HG03095 (cell line): ENCODE measurements at regions not wholly inside any gene's neighbourhood (a gene's known extent, or its start where the extent isn't known, plus 50 kb on each side); places are given as distances from the start of the nearest gene placed in this dataset.

Source experiments
- ATAC-seq: cut with Tn5 transposase; IDR thresholded peaks from one replicate; pipeline ENCODE4 v1.9.1; 2021; ENCODE audit warnings: moderate library complexity; ENCODE audit not compliant: unreplicated experiment

DNA sequence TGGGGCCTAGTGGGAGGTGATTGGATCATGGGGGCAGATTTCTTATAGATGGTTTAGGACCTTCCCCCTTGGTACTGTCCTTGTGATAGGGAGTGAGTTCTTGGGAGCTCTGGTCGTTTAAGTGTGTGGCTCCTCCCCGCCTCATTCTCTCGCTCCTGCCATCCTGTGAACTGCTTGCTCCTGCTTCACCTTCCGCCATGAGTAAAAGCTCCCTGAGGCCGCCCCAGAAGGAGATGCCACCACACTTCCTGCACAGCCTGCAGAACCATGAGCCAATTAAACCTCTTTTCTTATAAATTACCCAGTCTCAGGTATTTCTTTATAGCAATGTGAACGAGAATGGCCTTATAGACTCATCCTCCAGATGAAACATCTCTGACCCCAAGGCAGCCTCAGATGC is 101.5 kb downstream of the KCNF1 start:
- no peak for ATAC-seq

DNA sequence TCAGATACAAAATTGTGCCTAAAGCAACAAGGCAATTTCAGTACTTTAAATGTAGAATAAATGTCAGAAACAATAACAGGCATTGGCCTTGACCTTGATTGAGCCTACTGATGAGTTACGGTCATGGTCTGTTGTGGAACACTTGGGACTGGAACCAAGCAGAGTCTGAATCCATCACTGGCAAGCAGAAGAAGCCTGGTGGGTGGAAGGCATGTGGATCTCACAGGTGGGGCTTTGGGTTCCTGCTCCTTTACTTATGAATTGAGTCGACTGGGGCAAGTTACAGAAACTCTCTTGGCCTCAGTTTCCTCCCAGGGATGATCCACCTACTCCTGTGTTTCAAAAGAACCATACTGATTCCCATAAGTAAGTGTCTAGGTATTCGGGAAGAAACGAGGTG is 102.3 kb downstream of the KCNF1 start:
- no peak for ATAC-seq

DNA sequence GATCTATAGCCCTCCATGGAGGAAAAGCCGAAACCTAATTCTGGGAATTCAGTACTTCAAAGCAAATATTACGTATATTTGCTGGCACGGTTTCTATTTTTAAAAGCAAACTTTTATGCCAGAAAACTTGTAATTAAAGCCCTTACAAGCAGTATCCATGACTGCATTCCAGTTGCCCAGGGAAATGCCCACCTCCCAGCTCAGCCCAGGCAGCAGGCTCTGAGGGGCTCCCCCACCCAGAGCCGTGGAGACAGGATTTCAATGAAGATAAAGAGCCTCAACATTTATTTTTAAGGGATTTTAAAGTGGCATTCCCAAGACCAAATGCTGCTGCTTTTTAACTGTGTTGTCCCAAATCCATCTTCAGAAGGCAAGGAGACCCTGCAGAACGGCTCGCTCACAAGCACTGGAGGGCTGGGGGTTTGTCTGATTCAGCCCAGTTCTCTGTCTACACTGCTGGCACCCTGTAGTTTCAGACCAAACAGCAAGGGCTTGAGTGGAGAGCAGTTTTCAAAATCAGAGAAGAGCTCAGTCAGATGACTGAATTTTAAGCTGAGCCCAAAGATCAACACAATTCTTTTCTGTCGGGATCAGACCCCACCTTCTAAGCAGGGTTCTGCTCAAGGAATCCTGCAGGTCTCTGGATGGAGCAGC is 105.1 kb downstream of the KCNF1 start:
- no peak for ATAC-seq

DNA sequence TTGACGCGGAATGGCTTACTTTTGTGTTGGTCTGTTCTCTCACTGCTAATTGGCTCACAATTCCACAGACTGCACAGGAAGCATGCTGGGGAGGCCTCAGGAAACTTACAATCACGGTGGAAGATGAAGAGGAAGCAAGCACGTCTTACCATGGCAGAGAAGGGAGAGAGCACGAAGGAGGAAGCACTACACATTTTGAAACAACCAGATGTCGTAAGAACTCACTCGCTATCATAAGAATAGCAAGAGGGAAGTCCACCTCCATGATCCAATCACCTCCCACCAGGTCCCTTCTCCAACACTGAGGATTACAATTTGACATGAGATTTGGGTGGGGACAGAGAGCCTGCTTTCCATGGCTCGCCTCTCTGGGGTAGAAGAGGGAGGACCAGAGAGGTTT is 106.2 kb downstream of the KCNF1 start:
- ATAC-seq = no peak

DNA sequence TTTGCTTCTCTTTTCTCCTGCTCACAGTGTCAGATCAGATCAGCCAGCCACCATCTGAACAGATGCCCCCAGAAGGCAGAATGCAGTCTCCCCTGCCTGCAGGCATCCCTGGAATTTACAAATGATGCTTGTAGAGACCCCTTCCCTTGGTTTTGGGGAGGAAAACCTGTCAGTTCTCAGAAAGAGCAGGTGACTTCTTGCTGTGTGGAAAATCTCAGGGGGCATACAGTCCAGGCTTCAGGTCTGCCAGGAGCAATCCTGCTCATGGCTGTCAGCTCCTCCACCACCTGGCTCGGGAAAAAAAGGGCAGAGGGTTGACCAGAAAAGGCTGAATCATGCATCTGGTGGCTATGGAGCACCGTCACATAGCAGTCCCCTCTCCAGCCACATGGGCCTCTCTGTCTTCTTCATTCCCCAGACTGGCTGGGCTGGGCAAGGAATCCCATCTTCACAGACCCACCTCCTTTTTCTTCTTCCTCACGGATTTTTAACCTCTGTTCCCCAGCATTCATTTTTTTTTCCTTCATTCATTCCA is 107.0 kb downstream of the KCNF1 start:
- ATAC-seq = no peak

DNA sequence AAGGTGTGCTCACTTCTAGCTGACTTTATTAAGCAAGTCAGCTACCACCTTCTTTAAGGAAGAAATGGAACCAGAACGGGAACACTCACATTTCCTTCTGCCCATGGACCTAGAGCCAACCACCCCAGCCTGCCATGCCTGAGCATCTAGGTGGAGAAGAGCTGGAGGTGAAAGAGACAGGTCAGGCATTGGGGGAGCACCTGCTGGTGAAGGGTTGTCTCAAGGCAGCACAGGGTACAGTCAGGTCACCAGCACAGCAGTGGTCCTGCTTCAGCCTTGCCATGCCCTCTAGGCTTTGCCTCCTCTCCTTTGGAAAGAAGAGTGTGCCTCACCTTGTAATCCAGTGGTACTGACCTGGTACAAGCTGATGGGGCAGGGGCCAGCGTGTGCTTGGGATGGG is 107.9 kb downstream of the KCNF1 start:
- ATAC-seq = no peak

DNA sequence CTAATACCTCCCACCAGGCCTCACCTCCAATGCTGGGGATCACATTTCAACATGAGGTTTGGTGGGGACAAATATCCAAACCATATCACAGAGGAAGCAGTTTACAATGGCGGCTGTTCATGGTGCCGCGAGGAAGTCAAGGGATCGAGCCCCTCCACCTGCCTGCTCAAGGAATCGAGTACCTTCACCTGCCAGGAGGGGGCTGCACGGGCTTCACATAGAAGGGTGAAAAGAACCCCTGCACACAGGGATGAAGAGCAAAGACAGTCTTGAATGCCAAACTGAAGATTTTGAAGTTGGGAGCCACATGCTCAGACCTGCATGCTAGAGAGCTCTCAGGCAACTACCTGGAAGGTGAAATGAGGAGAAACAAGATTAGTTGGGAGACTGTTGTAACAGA is 110.3 kb downstream of the KCNF1 start:
- no peak for ATAC-seq

DNA sequence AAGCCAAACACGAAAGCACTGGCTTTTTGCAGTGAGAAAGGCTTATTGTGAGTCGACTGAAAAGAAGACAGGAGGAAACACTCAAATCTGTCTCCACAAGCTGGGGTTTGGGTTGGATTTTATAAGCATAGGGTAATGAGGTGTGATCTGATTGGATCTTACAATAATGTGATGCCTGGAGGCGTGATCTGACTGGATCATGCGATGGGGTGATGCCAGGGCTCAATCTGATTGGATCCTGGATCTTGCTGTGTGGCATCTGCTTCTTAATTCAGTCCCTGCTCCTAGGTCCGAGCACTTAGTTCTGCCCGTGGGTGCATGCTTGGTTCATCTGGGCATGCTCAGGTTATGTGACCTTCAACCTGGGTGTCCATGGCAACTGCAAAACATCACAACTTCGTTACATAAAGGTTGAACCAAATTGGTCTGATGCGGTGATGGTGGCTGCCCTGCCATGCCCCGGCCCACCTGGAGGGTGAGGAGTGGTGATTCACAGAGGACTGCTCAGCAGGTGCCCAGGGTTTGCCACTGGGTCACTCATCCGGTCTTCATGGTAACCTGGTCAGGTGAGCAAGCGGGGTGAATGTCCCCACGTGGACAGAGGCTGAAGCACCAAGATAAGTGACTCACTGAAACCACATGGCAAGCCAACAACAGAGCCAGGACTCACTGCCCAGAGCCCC is 111.0 kb downstream of the KCNF1 start:
- no peak for ATAC-seq

DNA sequence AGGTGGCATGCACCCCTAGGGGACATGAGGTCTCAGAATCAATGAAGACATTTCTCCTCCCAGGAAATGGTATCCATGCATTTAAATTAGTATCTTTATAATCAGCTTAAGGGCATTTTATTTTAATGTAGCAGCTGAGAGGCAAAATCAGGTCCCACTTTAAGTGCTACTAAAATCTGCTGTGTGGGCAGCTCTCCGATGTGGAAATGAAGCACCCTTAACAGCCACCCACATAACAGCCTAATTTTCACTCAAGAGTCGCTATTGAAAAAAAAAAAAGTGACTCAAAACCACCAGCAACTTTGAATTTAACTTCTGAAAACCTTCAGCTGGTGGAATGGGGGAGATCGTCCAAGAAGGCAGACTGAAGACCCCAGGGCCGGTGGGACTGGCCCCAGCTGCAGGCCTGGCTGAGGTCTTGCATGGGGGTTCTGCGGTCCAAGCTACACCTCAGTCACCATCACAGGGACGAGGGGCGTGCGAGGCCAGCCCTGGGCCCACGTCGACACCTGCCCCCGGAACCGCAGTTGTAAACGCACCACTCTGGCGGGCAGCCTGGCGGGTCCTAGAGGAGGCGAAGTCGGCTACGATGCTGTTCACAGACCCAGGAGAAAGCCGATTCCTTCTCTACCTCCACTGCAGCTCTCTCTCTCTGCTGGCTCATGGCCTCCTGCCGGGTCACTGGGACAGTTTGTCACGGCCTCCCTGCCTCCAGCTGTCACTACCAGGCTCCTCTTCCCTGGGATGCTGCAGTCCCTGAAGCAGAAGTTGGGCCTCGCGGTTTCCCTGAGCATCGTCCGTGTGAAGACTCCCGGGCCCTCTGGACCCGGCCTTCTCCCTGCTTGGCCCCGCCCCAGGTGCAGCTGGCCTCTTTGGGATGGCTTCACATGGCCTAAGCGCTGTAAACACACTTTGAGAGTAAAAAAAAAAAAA is 111.9 kb downstream of the KCNF1 start:
- no peak for ATAC-seq

DNA sequence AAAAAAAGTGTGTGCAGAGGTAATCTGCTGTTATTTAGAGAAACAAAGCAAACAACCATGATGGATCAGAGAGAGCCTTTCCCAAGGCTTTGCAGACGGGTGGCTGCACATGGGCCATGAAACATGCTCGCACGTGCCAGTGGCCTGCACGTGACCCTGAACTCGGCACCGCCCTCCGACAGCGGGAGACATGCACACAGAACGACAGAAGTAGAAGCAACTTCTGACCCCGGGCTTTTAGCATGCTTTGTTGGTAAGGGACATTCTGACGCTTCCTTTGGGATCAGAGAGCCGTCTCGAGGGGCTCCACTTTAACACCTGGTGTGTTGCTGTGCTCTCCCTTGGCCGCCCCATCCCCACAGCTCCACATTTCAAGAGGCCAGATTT is 112.5 kb downstream of the KCNF1 start:
- no peak for ATAC-seq

DNA sequence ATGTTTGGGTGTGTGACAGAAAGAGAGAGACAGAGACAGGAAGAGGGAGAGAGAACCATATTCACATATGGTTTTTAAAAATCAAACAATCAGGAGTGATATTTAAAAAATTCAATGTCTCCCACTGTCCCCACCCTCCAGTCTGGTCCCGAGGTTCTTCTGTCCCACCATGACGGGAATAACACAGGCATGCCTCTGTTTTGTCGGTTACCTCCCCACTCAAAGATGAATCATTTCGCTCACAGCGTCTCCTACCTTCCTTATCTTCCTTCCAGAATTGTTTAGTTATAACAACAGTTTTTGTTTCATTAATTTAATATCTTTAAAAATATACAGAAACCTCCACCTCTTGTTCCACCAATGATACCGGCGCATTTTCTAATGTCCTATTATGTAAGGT is 113.0 kb downstream of the KCNF1 start:
- ATAC-seq = no peak

DNA sequence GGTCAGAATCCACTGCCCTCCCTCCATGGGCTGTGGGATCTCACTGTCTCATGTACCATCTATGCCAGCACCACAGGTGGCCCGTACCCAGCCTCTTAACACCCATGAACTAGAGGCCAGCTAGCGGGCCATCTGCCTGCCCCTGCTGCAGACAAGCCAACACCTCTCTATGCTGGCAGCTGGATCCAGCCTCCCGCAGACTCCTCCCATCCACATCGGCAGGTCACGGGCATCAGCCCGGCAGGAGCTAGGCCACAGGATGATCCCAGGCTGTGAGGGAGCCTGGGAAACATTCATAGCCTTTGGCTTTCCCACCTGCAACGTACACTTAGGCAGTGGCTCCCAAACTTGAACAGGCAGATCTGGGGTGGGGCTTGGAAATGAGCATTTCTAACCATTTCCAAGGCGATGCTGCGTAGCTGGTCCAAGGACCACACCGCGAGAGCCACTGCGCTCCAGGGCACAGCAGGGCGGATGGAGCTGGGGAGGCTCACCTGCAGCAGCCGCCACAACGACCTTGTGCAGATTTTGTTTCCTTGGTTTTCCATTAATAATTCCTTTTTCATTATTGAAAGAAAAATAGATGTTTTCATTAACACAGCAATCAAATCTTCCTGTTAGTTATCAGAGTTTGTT is 114.7 kb downstream of the KCNF1 start:
- no peak for ATAC-seq

DNA sequence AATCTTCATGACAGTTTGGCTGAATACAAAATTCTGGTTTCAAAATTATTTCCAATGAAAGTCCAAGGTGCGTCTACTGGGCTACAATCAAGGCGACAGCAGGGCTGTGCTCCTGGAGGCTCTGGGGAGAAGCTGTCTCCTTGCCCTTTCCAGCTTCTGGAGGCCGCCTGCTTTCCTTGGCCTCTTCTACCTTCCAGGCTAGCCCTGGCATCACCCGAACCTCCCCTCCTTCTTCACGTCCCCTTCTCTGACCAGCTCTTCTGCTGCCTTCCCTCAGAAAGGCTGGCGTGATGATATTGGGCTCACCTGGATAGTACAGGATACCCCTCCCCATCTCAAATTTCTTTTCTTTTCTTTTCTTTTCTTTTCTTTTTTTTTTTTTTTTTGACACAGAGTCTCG is 115.5 kb downstream of the KCNF1 start:
- no peak for ATAC-seq

DNA sequence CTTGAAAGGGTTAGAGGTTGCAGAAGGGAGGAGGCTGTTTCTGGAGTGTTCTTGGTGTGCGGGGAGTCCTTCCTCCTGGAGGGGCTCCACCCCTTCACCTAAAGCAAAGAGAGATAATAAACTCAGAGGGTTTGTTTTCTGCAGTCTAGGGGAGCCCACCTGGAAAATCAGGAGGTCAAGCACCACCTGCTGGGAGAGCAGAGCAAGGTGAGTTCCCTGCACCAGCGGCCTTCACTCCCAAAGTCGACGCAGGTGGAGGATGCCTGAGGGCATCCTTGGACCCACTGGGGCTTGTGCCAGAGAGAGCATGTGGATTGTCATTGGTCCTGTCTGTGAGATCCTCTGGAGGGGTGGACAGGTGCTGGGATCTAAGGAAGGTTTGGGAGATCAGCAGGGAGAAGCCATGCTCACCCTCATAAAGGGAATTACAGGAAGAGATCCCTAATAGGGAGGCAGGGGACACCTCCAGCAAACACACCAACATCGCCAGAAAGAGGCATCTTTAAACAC is 116.7 kb downstream of the KCNF1 start:
- ATAC-seq = no peak

DNA sequence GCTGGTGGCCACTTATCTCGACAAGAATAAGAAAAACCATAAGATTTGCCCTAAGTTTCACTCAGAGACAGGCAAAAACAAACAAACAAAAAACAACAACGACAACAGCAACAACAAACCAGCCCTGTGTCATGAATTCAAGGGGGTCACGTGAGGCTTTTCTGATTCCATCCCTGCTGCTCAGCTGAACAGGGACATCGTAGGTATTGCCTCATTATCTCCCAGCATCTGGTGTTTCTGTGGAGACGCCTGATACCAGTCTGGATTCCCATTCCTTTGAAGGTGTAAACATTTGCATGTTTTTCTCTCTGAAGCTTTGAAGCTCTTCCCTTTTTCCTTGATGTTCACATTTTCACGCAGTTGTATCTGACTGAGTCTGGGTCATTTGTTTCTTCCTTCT is 117.4 kb downstream of the KCNF1 start:
- no peak for ATAC-seq

DNA sequence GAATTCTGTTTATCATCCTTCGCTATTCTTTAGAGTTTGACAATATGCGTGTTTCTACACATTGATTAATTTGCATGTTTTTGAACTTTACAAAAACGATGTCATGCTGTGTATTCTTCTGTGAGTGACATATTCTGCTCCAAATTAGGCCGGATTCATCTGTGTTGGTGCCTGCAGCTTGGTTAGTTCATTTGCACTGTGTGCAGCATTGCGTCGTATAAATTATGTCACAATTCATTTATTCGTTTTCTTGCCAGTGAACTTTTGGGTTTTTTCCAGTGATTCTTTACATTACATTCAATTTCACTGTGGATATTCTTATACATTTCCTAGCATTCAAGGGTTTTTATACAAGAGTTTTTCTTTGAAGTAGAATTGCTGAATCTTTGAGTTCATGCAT is 118.3 kb downstream of the KCNF1 start:
- ATAC-seq = no peak

DNA sequence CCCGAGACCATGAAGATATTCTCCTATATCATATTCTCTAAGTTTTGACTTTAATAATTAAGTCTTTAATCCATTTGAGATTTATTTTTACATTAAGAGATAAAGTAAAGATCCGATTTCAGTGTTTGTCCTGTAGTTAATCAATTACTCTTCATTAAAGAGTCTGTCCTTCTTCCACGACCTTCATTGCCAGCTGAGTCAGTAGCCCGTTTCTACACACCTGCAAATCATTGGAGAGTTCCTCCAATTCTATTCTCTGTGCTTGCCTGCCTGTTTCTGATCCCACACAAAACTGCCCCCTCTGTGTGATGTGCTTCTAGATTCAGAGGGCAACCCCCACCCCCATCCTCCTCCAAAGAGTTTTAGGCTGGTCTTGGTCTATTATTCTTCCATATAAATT is 119.2 kb downstream of the KCNF1 start:
- no peak for ATAC-seq

DNA sequence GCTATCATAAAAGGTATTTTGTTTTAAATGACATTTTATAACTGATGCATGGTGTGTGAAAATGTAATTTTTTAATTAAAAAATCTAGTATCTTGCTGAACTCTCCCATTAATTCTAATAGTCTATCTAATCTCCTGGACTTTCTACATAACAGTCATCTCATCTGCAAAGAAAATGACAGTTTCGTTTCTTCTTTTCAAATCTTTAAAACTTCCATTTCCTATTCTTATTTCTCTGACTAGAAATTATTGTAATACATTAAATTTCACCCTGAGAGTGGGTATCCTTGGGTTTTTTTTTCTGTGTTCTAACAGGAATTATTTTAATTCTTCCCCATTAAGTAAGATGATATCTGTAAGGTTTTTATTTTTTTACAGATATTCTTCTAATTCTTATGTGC is 120.1 kb downstream of the KCNF1 start:
- ATAC-seq = no peak

DNA sequence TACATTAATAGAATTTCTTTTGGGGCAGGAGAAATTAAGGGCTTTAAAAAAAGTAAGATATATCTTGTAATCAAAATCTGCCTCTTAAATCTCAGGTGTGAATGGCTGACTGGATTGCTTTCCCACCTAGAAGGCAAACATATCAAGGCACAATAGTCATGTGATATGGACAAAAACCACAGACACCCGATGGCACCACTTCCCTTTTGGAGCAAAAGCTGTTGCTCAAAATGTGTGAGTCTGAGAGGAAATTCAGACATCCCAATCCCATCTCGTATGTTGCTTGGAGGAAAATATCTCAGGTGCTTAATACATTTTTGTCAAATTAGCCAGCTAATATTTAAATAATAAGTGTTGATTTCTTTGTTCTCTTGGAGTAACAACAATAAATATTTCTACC is 120.7 kb downstream of the KCNF1 start:
- no peak for ATAC-seq

DNA sequence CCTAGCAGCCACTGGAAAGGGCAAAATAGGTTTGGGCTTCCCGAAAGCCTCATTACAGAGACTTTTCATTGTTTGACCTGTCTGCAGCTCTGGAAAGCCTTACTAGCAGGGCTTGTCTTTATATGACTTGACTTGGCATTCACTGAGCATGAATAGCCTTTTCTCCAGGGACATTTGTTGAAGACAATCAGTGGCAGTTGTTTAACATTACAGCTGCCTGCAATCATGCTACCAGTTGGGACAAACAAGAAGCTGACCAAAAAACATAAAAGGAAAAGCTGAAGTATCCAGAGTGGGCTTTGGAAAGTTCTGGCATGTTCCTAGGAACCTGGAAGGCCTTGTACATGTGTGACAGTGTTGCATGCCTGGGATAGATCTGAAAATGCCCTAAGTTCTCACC is 121.4 kb downstream of the KCNF1 start:
- no peak for ATAC-seq

DNA sequence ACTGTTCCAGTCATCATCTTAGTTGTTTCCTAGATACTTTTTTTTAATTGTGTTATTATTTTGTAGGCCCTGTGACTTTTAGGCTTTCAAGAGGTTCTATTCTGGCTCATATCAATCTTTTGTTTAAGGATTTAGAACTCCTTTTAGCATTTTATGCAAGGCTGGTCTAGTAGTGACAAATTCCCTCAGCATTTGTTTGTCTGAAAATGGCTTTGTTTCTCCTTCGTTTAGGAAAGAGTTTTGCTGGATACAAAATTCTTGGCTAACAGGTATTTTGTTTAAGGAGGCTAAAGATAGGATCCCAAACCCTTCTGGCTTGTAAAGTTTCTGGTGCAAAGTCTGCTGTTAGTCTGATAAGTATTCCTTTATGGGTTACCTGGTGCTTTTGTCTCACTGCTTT is 116.6 kb upstream of the SLC66A3 start:
- no peak for ATAC-seq
